K562 (cell line): ENCODE measurements at regions not wholly inside any gene's neighbourhood (a gene's known extent, or its start where the extent isn't known, plus 50 kb on each side); places are given as distances from the start of the nearest gene placed in this dataset.

Experiments used
- ATAC-seq: fragments of 200-7000 bp; cut with Tn5 transposase; 3 replicates; pipeline ENCODE4 v1.9.1; 2020; ENCODE audit warnings: moderate library complexity
- BruUV-seq: library from RNA; stranded (reverse); fragments of 400-500 nt; replicated peaks from 2 replicates; lab custom pipeline; 2021; lab: Mats Ljungman, UMichigan
- CTCF ChIA-PET: fragments of 300-600 bp; formaldehyde crosslinking; extraction: SDS; loops from one replicate; lab custom pipeline; 2021; ENCODE audit warnings: low intra/inter-chr PET ratio; lab: Yijun Ruan, JAX
- POLR2A ChIA-PET: fragments of 300-600, 350-650 bp; sonication (Branson Sonifier 250); formaldehyde crosslinking; extraction: SDS; loops from one replicate; lab custom pipeline; 2021; ENCODE audit warnings: antibody characterized with exemption, inconsistent platforms; lab: Yijun Ruan, JAX
- DNase-seq, 4 experiments: peaks; one replicate each; pipeline versions ENCODE4 v3.0.0 to v3.0.0-alpha.2; 2011 to 2018; ENCODE audit warnings: low spot score in 3 of 4, mixed read lengths in 3 of 4; ENCODE audit errors: extremely low read depth in 1 of 4
- FAIRE-seq: peaks from 2 replicates; lab custom pipeline; 2011; peaks lifted over from hg19 to GRCh38; lab: Jason Lieb, UNC
- H2AFZ ChIP-seq: 2 replicates; pipeline ENCODE4 v1.6.0; 2011; ENCODE audit warnings: low read depth, low read length, control low read depth, inconsistent platforms
- H3K27ac ChIP-seq: fragments of 200-600 bp; 3 replicates; pipeline ENCODE4 v1.8.0; 2011; ENCODE audit warnings: low read depth, mild to moderate bottlenecking, control low read depth, inconsistent platforms, low read length, moderate library complexity, mixed read lengths; ENCODE audit errors: extremely low read depth
- H3K27me3 ChIP-seq, 2 experiments: fragments of 300-600 bp in 1 of 2; 2 replicates in 1 of 2; 3 replicates in 1 of 2; pipeline versions ENCODE4 v1.6.0 to v1.8.0; 2011; ENCODE audit warnings: inconsistent platforms in 2 of 2, low read length in 2 of 2, mild to moderate bottlenecking in 1 of 2, mixed read lengths in 1 of 2, moderate library complexity in 1 of 2; ENCODE audit not compliant: control insufficient read depth in 2 of 2, insufficient read depth in 2 of 2
- H3K36me3 ChIP-seq: fragments of 300-600 bp; 3 replicates; pipeline ENCODE4 v1.8.0; 2011; ENCODE audit warnings: mild to moderate bottlenecking, low read length, inconsistent platforms; ENCODE audit not compliant: control insufficient read depth, insufficient read depth
- H3K4me1 ChIP-seq, 2 experiments: fragments of 200-600 bp in 1 of 2; replicated peaks in 1 of 2; 2 replicates in 1 of 2; 3 replicates in 1 of 2; pipeline versions ENCODE4 v1.5.1 to v1.8.0; 2011; ENCODE audit warnings: inconsistent platforms in 2 of 2, low read length in 2 of 2, mild to moderate bottlenecking in 1 of 2, mixed read lengths in 1 of 2, moderate library complexity in 1 of 2; ENCODE audit not compliant: control insufficient read depth in 2 of 2, insufficient read depth in 2 of 2
- H3K4me2 ChIP-seq: 2 replicates; pipeline ENCODE4 v1.6.1; 2011; ENCODE audit warnings: low read length, control low read depth, inconsistent platforms, mixed read lengths; ENCODE audit not compliant: insufficient read depth
- H3K4me3 ChIP-seq: fragments of 200-600 bp; sonication (generic), shearing (Covaris generic); 2 replicates; pipeline ENCODE4 v1.5.1; 2016; ENCODE audit warnings: control low read depth, inconsistent platforms
- H3K79me2 ChIP-seq: fragments of 200-600 bp; 3 replicates; pipeline ENCODE4 v1.8.0; 2011; ENCODE audit warnings: low read length, inconsistent platforms; ENCODE audit not compliant: control insufficient read depth, insufficient read depth
- H3K9ac ChIP-seq, 2 experiments: 2 replicates each; pipeline versions ENCODE4 v1.6.0 to v1.6.1; 2011; ENCODE audit warnings: low read depth in 2 of 2, low read length in 2 of 2, control low read depth in 1 of 2, inconsistent platforms in 1 of 2, mild to moderate bottlenecking in 1 of 2, mixed read lengths in 1 of 2; ENCODE audit not compliant: insufficient read depth in 1 of 2
- H3K9me1 ChIP-seq: one replicate; pipeline ENCODE4 v1.6.0; 2011; ENCODE audit warnings: inconsistent platforms, mild to moderate bottlenecking, low read length, moderate library complexity; ENCODE audit not compliant: control insufficient read depth, insufficient read depth
- H3K9me3 ChIP-seq: replicated peaks from 2 replicates; pipeline ENCODE4 v1.5.1; 2011; ENCODE audit warnings: low read depth, low read length, inconsistent platforms; ENCODE audit not compliant: control insufficient read depth, insufficient read depth
- H4K20me1 ChIP-seq: replicated peaks from 2 replicates; pipeline ENCODE4 v1.6.1; 2011; ENCODE audit warnings: low read length, inconsistent platforms, mixed read lengths; ENCODE audit not compliant: control insufficient read depth, insufficient read depth
- ASH1L ChIP-seq: fragments of 450-650 bp; IDR thresholded peaks from 2 replicates; pipeline ENCODE4 v1.6.1; 2018; ENCODE audit warnings: borderline replicate concordance, mild to moderate bottlenecking, low read depth; ENCODE audit not compliant: partially characterized antibody
- BMI1 ChIP-seq: fragments of 150-350 bp; IDR thresholded peaks from 2 replicates; pipeline ENCODE4 v1.6.1; 2014; ENCODE audit warnings: low read length
- ERF ChIP-seq: fragments of 450-650 bp; formaldehyde crosslinking; IDR thresholded peaks from 2 replicates; pipeline ENCODE4 v1.4.0; 2020; ENCODE audit warnings: mild to moderate bottlenecking, mixed read lengths
- HEY1 ChIP-seq: fragments of 250-450 bp; sonication (Bioruptor Pico); IDR thresholded peaks from 2 replicates; pipeline ENCODE4 v1.5.0; 2020; ENCODE audit warnings: mild to moderate bottlenecking, moderate library complexity, borderline replicate concordance
- IFI16 ChIP-seq: fragments of 250-450 bp; sonication (Bioruptor Pico); IDR thresholded peaks from 2 replicates; pipeline ENCODE4 v2.1.2; 2022; ENCODE audit warnings: mild to moderate bottlenecking, inconsistent platforms
- KAT2B ChIP-seq: IDR thresholded peaks from one replicate; pipeline ENCODE4 v1.6.1; 2012; ENCODE audit warnings: low read depth, mild to moderate bottlenecking, control low read depth, inconsistent platforms, low read length, moderate library complexity
- MEF2A ChIP-seq: IDR thresholded peaks from 2 replicates; pipeline ENCODE4 v1.6.1; 2011; ENCODE audit warnings: low read depth, mild to moderate bottlenecking, low read length, moderate library complexity; ENCODE audit not compliant: control insufficient read depth
- NFXL1 ChIP-seq: fragments of 450-650 bp; formaldehyde crosslinking; IDR thresholded peaks from 2 replicates; pipeline ENCODE4 v1.4.0; 2021; ENCODE audit warnings: mild to moderate bottlenecking
- NONO ChIP-seq, 2 experiments: fragments of 200-400 bp in 1 of 2; fragments of 450-650 bp in 1 of 2; formaldehyde crosslinking in 1 of 2; IDR thresholded peaks; 2 replicates each; pipeline ENCODE4 v1.6.1; 2017; ENCODE audit warnings: low read depth in 2 of 2, mild to moderate bottlenecking in 2 of 2, moderate library complexity in 2 of 2, low read length in 1 of 2
- PHB ChIP-seq: fragments of 250-450 bp; sonication (Bioruptor Pico); IDR thresholded peaks from 2 replicates; pipeline ENCODE4 v1.5.0; 2021
- RUNX1 ChIP-seq: sonication (generic); IDR thresholded peaks from 2 replicates; pipeline ENCODE4 v1.6.1; 2016; ENCODE audit warnings: antibody characterized with exemption, low read depth
- STAT5A ChIP-seq: IDR thresholded peaks from 2 replicates; pipeline ENCODE4 v1.6.1; 2012; ENCODE audit warnings: low read length, inconsistent platforms, borderline replicate concordance
- THRAP3 ChIP-seq: fragments of 450-650 bp; IDR thresholded peaks from 2 replicates; pipeline ENCODE4 v1.6.1; 2016; ENCODE audit warnings: mild to moderate bottlenecking, inconsistent platforms, borderline replicate concordance
- ZBTB1 ChIP-seq: sonication (generic); formaldehyde crosslinking; IDR thresholded peaks from 2 replicates; pipeline ENCODE4 v1.8.1; 2023; ENCODE audit warnings: missing genetic modification reagents, low read depth, mild to moderate bottlenecking, borderline replicate concordance
- ZNF217 ChIP-seq: sonication (generic); formaldehyde crosslinking; IDR thresholded peaks from 2 replicates; pipeline ENCODE4 v1.8.0; 2022; ENCODE audit warnings: mild to moderate bottlenecking, missing genetic modification reagents
- ZNF280B ChIP-seq: fragments of 250-450 bp; sonication (Bioruptor Pico); IDR thresholded peaks from 2 replicates; pipeline ENCODE4 v1.5.1; 2021; ENCODE audit warnings: mild to moderate bottlenecking
- ZNF778 ChIP-seq: fragments of 450-650 bp; formaldehyde crosslinking; IDR thresholded peaks from 2 replicates; pipeline ENCODE4 v1.4.0; 2020; ENCODE audit warnings: mild to moderate bottlenecking, moderate library complexity
- WGBS: fragments of 100-300 bp; shearing (Covaris generic); methylation state at CpG from one replicate; pipeline ENCODE4 v1.1.6; 2016; ENCODE audit warnings: low coverage, mixed read lengths; ENCODE audit not compliant: insufficient coverage; ENCODE audit errors: missing lambda C conversion rate; 5-methylcytosine and 5-hydroxymethylcytosine counted together
- in situ Hi-C: fragments of 300-500 bp; cut with MboI; formaldehyde crosslinking; loops from 4 replicates; pipeline ENCODE4 v1.15.0; 2018; ENCODE audit warnings: inconsistent platforms, mixed read lengths
- intact Hi-C: fragments of 100-400 bp; cut with micrococcal nuclease; formaldehyde crosslinking; loops from 2 replicates; pipeline ENCODE4 v1.14.2; 2022
- TF ChIP-seq, protein P1 (sequence below): sonication (generic); formaldehyde crosslinking; IDR thresholded peaks from 2 replicates; pipeline ENCODE4 v1.8.0; 2022; ENCODE audit warnings: missing genetic modification reagents, mild to moderate bottlenecking, borderline replicate concordance

- TF ChIP-seq, protein P1, sequence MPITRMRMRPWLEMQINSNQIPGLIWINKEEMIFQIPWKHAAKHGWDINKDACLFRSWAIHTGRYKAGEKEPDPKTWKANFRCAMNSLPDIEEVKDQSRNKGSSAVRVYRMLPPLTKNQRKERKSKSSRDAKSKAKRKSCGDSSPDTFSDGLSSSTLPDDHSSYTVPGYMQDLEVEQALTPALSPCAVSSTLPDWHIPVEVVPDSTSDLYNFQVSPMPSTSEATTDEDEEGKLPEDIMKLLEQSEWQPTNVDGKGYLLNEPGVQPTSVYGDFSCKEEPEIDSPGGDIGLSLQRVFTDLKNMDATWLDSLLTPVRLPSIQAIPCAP: no peak
- TF ChIP-seq IFI16 (CRISPR knock-in tag): no peak
- TF ChIP-seq BMI1: no peak
Observed at GRCh38 chr18:41262688-41263087, 692.3 kb upstream of the PIK3C3 start (continued).

DNA sequence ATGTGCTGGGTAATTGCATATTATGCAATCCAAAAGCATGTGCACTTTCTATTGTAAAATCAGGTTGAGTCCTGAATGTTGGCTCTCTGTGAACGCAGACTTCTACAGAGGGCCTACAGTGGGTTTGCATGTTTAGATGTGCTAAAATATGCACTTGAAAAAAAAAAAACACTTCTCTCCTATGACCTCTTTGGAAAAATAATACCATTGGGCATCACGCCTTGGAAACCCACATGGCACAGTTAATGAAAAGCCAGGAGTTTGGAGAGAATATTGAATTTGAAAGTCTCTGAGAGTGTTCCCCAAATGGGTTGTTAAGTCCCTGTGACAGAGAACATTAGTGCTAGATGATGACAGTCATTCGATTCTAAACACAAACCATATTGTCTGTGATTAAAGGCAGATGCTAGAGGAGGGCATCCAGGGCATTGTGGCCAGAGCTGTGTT, 710.4 kb upstream of the PIK3C3 start:
- DNase-seq (no peak), ATAC-seq (no peak), FAIRE-seq (no peak)
- intact Hi-C loops (no loop called here), in situ Hi-C loops (no loop called here)
- WGBS: 2% methylated on average over 3 of the region's 3 CpGs
- Histone ChIP-seq H3K27me3 (no peaks in the 10 kb centered on the region), H3K9ac (no peak overlapping the region), H3K4me3 (no peak overlapping the region), H3K36me3 (no peaks in the 10 kb centered on the region), H3K79me2 (no peaks in the 10 kb centered on the region), H3K9me1 (no peaks in the 10 kb centered on the region), H3K27ac (no peak overlapping the region), H2AFZ (no peak overlapping the region), H3K4me2 (no peak overlapping the region), H4K20me1 (no peaks in the 10 kb centered on the region), H3K4me1 (no peaks in the 10 kb centered on the region), H3K9me3 (peaks cover 7% of the 10 kb centered on the region; the same call in 1 of the 2 replicates)
- BruUV-seq: no TSS peak
- TF ChIP-seq ZBTB1 (no peak), ERF (CRISPR knock-in tag) (no peak), MEF2A (no peak), STAT5A (no peak), KAT2B (no peak), HEY1 (CRISPR knock-in tag) (no peak), ZNF778 (no peak), NFXL1 (CRISPR knock-in tag) (no peak), ZNF280B (CRISPR knock-in tag) (no peak), PHB (CRISPR knock-in tag) (no peak), RUNX1 (no peak), ASH1L (no peak), THRAP3 (no peak), NONO (IDR thresholded peaks at IDR 0.05; ENCODE audit: low read depth in 2 of 2, low read length in 1 of 2) (no peak), ZNF217 (no peak)
- ChIA-PET CTCF (interaction anchor here (0.6 kb wide), 1 partner anchor 1237 kb away, joined by 3 read pairs; no protein-coding TSS in a partner anchor), POLR2A (no interaction called here)
